ENCODE measurements at regions not wholly inside any gene's neighbourhood (a gene's known extent, or its start where the extent isn't known, plus 50 kb on each side); places are given as distances from the start of the nearest gene placed in this dataset.

GRCh38 chr6:51509597-51509996 lies 577.8 kb downstream of the PKHD1 start:
- no peak for TF ChIP-seq EZH2phosphoT487 (IDR thresholded peaks at IDR 0.05)
- TF ChIP-seq CTCF (IDR thresholded peaks at IDR 0.05), result no peak
- no peak for TF ChIP-seq EZH2 (IDR thresholded peaks at IDR 0.05)
